ENCODE measurements at regions not wholly inside any gene's neighbourhood (a gene's known extent, or its start where the extent isn't known, plus 50 kb on each side); places are given as distances from the start of the nearest gene placed in this dataset.

GRCh38 chr9:79104951-79105350, 466.8 kb upstream of the TLE4 start:
- Histone ChIP-seq H3K9me3 (ENCODE audit: control insufficient read depth, low read length) (no peaks in the 10 kb centered on the region), H3K9ac (ENCODE audit: low read length) (no peak overlapping the region), H3K36me3 (ENCODE audit: control insufficient read depth, insufficient read depth, low read length, severe bottlenecking) (no peaks in the 10 kb centered on the region), H3K27me3 (replicated peaks; ENCODE audit: control insufficient read depth, insufficient read depth, low read length) (no peaks in the 10 kb centered on the region), H3K4me3 (ENCODE audit: low read length) (no peak overlapping the region), H3K4me1 (ENCODE audit: control insufficient read depth, insufficient read depth, low read length) (no peaks in the 10 kb centered on the region)
- DNase-seq (ENCODE audit: low read depth): no peak

GRCh38 chr9:79107911-79108676, 463.7 kb upstream of the TLE4 start:
- Histone ChIP-seq H3K36me3 (ENCODE audit: control insufficient read depth, insufficient read depth, low read length, severe bottlenecking) (no peaks in the 10 kb centered on the region), H3K4me1 (ENCODE audit: control insufficient read depth, insufficient read depth, low read length) (no peaks in the 10 kb centered on the region), H3K4me3 (ENCODE audit: low read length) (no peak overlapping the region), H3K9ac (ENCODE audit: low read length) (no peak overlapping the region), H3K9me3 (ENCODE audit: control insufficient read depth, low read length) (no peaks in the 10 kb centered on the region), H3K27me3 (replicated peaks; ENCODE audit: control insufficient read depth, insufficient read depth, low read length) (no peaks in the 10 kb centered on the region)
- DNase-seq (ENCODE audit: low read depth): peak; percentile 11

GRCh38 chr9:79111653-79112052, 460.1 kb upstream of the TLE4 start:
- no peak overlapping the region for H3K9ac ChIP-seq (ENCODE audit: low read length)

GRCh38 chr9:79115176-79115575, 456.6 kb upstream of the TLE4 start:
- H3K27me3 ChIP-seq (replicated peaks; ENCODE audit: control insufficient read depth, insufficient read depth, low read length): no peaks in the 10 kb centered on the region
- no peak overlapping the region for H3K4me3 ChIP-seq (ENCODE audit: low read length)
- no peaks in the 10 kb centered on the region for H3K36me3 ChIP-seq (ENCODE audit: control insufficient read depth, insufficient read depth, low read length, severe bottlenecking)
- H3K9me3 ChIP-seq (ENCODE audit: control insufficient read depth, low read length): no peaks in the 10 kb centered on the region
- no peak overlapping the region for H3K9ac ChIP-seq (ENCODE audit: low read length)
- no peaks in the 10 kb centered on the region for H3K4me1 ChIP-seq (ENCODE audit: control insufficient read depth, insufficient read depth, low read length)
- no peak for DNase-seq (ENCODE audit: low read depth)

More at GRCh38 chr9:79111653-79112052, 460.1 kb upstream of the TLE4 start:
- no peak overlapping the region for H3K4me3 ChIP-seq (ENCODE audit: low read length)
- no peaks in the 10 kb centered on the region for H3K4me1 ChIP-seq (ENCODE audit: control insufficient read depth, insufficient read depth, low read length)
- no peak for DNase-seq (ENCODE audit: low read depth)
- no peaks in the 10 kb centered on the region for H3K9me3 ChIP-seq (ENCODE audit: control insufficient read depth, low read length)
- no peaks in the 10 kb centered on the region for H3K36me3 ChIP-seq (ENCODE audit: control insufficient read depth, insufficient read depth, low read length, severe bottlenecking)
- H3K27me3 ChIP-seq (replicated peaks; ENCODE audit: control insufficient read depth, insufficient read depth, low read length): no peaks in the 10 kb centered on the region

- DNase-seq (ENCODE audit: low read depth): no peak
- Histone ChIP-seq H3K36me3 (ENCODE audit: control insufficient read depth, insufficient read depth, low read length, severe bottlenecking) (no peaks in the 10 kb centered on the region), H3K27me3 (replicated peaks; ENCODE audit: control insufficient read depth, insufficient read depth, low read length) (no peaks in the 10 kb centered on the region), H3K9me3 (ENCODE audit: control insufficient read depth, low read length) (no peaks in the 10 kb centered on the region), H3K4me1 (ENCODE audit: control insufficient read depth, insufficient read depth, low read length) (no peaks in the 10 kb centered on the region), H3K9ac (ENCODE audit: low read length) (no peak overlapping the region), H3K4me3 (ENCODE audit: low read length) (no peak overlapping the region)
Measured at GRCh38 chr9:79116041-79116440, 455.7 kb upstream of the TLE4 start.

- Histone ChIP-seq H3K4me3 (ENCODE audit: low read length) (no peak overlapping the region), H3K27me3 (replicated peaks; ENCODE audit: control insufficient read depth, insufficient read depth, low read length) (no peaks in the 10 kb centered on the region), H3K9ac (ENCODE audit: low read length) (no peak overlapping the region), H3K4me1 (ENCODE audit: control insufficient read depth, insufficient read depth, low read length) (no peaks in the 10 kb centered on the region), H3K36me3 (ENCODE audit: control insufficient read depth, insufficient read depth, low read length, severe bottlenecking) (no peaks in the 10 kb centered on the region), H3K9me3 (ENCODE audit: control insufficient read depth, low read length) (no peaks in the 10 kb centered on the region)
- DNase-seq (ENCODE audit: low read depth): no peak
Measured at GRCh38 chr9:79116709-79117108, 455.1 kb upstream of the TLE4 start.

- Histone ChIP-seq H3K27me3 (replicated peaks; ENCODE audit: control insufficient read depth, insufficient read depth, low read length) (no peaks in the 10 kb centered on the region), H3K4me3 (ENCODE audit: low read length) (no peak overlapping the region), H3K36me3 (ENCODE audit: control insufficient read depth, insufficient read depth, low read length, severe bottlenecking) (no peaks in the 10 kb centered on the region), H3K4me1 (ENCODE audit: control insufficient read depth, insufficient read depth, low read length) (no peaks in the 10 kb centered on the region), H3K9me3 (ENCODE audit: control insufficient read depth, low read length) (no peaks in the 10 kb centered on the region), H3K9ac (ENCODE audit: low read length) (no peak overlapping the region)
- DNase-seq (ENCODE audit: low read depth): no peak
Measured at GRCh38 chr9:79120533-79120932, 451.2 kb upstream of the TLE4 start.

- Histone ChIP-seq H3K9me3 (ENCODE audit: control insufficient read depth, low read length) (no peaks in the 10 kb centered on the region), H3K27me3 (replicated peaks; ENCODE audit: control insufficient read depth, insufficient read depth, low read length) (no peaks in the 10 kb centered on the region), H3K4me1 (ENCODE audit: control insufficient read depth, insufficient read depth, low read length) (no peaks in the 10 kb centered on the region), H3K36me3 (ENCODE audit: control insufficient read depth, insufficient read depth, low read length, severe bottlenecking) (no peaks in the 10 kb centered on the region), H3K9ac (ENCODE audit: low read length) (no peak overlapping the region), H3K4me3 (ENCODE audit: low read length) (no peak overlapping the region)
- no peak for DNase-seq (ENCODE audit: low read depth)
Measured at GRCh38 chr9:79120941-79121340, 450.8 kb upstream of the TLE4 start.

GRCh38 chr9:79123415-79123814, 448.4 kb upstream of the TLE4 start:
- H3K9me3 ChIP-seq (ENCODE audit: control insufficient read depth, low read length): no peaks in the 10 kb centered on the region
- no peaks in the 10 kb centered on the region for H3K36me3 ChIP-seq (ENCODE audit: control insufficient read depth, insufficient read depth, low read length, severe bottlenecking)
- H3K27me3 ChIP-seq (replicated peaks; ENCODE audit: control insufficient read depth, insufficient read depth, low read length): no peaks in the 10 kb centered on the region
- peak; percentile 28 for DNase-seq (ENCODE audit: low read depth)
- no peak overlapping the region for H3K4me3 ChIP-seq (ENCODE audit: low read length)
- no peaks in the 10 kb centered on the region for H3K4me1 ChIP-seq (ENCODE audit: control insufficient read depth, insufficient read depth, low read length)
- no peak overlapping the region for H3K9ac ChIP-seq (ENCODE audit: low read length)

- Histone ChIP-seq H3K9ac (ENCODE audit: low read length) (no peak overlapping the region), H3K27me3 (replicated peaks; ENCODE audit: control insufficient read depth, insufficient read depth, low read length) (peaks cover 6% of the 10 kb centered on the region), H3K4me3 (ENCODE audit: low read length) (no peak overlapping the region), H3K4me1 (ENCODE audit: control insufficient read depth, insufficient read depth, low read length) (no peaks in the 10 kb centered on the region), H3K36me3 (ENCODE audit: control insufficient read depth, insufficient read depth, low read length, severe bottlenecking) (no peaks in the 10 kb centered on the region), H3K9me3 (ENCODE audit: control insufficient read depth, low read length) (no peaks in the 10 kb centered on the region)
- no peak for DNase-seq (ENCODE audit: low read depth)
Measured at GRCh38 chr9:79127661-79128060, 444.1 kb upstream of the TLE4 start.

GRCh38 chr9:79129865-79130480, 441.8 kb upstream of the TLE4 start:
- Histone ChIP-seq H3K27me3 (replicated peaks; ENCODE audit: control insufficient read depth, insufficient read depth, low read length) (peaks cover 6% of the 10 kb centered on the region), H3K4me3 (ENCODE audit: low read length) (no peak overlapping the region), H3K36me3 (ENCODE audit: control insufficient read depth, insufficient read depth, low read length, severe bottlenecking) (no peaks in the 10 kb centered on the region), H3K9me3 (ENCODE audit: control insufficient read depth, low read length) (no peaks in the 10 kb centered on the region), H3K9ac (ENCODE audit: low read length) (no peak overlapping the region), H3K4me1 (ENCODE audit: control insufficient read depth, insufficient read depth, low read length) (no peaks in the 10 kb centered on the region)
- DNase-seq (ENCODE audit: low read depth): peak; percentile 84

Measured in adipocyte (in vitro differentiated cells).